A172 (cell line): ENCODE measurements at regions not wholly inside any gene's neighbourhood (a gene's known extent, or its start where the extent isn't known, plus 50 kb on each side); places are given as distances from the start of the nearest gene placed in this dataset.
A peak's percentile ranks its signal among the peaks of the same experiment; 100 is the strongest.
"Not testable (repeated sequence)": the region's sequence is repeated elsewhere in the genome, so short reads cannot be mapped to it uniquely, and the experiment has no call there.

Experiments used
- DNase-seq: peaks from one replicate; pipeline ENCODE4 v3.0.0-alpha.2; 2015; ENCODE audit warnings: low spot score

DNA sequence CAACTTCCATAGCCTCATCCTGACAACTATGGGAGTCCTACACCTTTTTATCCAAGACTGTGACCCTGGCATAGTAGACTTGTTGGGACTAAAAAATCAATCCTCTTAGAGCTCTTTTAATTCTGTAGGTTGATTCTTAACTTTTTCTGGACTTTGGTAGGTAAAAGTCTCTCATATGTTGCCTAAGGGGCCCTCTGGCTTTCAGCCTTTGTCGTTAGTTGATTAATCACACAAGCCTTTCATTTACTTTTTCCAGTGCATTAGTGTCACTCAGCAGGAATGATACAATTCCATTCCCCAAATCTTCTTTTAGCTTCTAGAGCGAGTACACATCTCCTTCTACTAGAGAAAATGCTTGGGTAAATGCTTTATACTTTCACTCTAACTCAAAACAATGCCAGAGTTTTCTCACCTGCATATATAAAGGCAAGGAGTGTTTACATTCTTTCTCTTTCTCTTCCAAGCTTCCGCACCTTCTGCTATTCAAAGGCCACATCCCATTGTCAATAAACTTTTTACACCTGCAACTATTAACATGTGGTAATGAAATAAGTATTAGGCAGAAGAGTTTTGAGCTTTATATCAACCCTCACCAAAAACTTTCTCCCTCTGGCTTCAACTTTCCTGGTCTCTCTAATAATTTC is 516.6 kb downstream of the FAM181B start:
- DNase-seq = no peak

DNA sequence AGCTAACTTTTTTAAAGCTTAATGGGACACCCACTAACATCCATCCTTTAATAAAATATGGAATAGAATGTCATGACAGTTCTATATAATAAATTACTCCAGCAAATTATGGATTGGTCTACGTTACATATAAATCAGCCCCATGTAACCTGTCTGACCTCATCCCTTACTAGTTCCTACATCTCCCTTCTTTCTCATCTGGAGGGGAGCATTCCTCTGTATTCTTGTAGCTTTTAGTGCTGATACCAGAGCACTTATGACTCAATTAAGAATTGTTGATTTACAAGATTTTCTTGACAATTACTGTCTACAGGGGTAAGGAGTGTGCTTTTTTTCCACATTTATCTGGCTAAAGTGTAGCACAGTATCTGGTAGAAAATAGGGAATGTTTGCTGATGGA is 523.7 kb downstream of the FAM181B start:
- no peak for DNase-seq

DNA sequence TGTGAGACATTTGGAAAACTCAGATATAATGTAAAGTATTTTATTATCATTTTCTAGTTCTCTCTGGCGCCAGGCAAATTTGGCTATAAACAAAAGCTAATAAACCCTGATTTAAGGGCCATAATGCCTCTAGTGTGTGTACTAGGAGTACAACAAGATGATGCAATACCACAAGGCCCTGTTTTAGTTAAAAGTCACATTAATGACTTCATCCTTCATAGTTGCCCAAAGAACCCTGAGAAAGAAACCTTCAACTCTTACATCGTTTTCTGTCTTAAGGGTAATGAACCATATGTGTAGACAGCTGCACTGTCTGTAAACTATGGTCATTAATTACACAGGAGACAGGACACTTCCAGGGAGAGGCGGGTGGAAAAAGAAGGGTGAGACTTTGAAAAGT is 538.4 kb downstream of the FAM181B start:
- DNase-seq = no peak

DNA sequence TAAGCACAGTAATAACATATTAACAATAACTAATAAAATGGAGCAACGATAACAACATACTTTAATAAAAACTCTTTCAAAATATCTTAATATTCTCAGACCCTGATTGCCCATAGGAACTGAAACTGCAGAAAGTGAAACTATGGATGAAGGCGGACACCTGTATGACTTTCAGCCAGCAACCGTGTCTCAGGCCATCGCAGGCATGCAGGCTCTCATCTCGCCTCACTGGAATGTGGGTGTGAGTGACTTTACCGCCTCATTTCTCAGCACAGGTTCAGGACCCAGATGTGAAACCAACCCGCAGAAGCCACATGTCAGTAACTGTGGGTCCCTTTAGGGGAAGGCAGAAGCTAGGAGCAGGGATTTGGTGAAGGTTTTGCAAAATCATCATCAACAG is 539.1 kb downstream of the FAM181B start:
- DNase-seq = peak; percentile 6

DNA sequence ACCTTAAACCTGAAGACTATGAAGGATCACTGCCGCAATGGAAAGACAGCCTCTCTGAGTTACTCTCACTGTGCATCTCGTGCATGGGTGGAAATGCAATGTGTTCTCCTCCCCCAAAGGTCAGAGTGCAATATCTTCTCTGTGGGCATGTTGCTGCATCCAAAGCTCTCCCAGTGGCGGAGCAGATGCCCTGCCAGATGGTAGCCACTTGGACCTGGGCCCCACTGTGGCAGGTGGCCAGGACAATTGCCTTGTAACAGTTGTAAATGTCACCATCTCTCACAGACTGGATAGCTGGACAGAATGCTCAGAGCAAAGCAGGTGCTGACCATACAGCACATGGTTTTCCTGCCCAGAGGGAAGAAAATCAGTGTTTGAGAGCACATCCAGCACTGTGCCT is 542.0 kb downstream of the FAM181B start:
- no peak for DNase-seq

DNA sequence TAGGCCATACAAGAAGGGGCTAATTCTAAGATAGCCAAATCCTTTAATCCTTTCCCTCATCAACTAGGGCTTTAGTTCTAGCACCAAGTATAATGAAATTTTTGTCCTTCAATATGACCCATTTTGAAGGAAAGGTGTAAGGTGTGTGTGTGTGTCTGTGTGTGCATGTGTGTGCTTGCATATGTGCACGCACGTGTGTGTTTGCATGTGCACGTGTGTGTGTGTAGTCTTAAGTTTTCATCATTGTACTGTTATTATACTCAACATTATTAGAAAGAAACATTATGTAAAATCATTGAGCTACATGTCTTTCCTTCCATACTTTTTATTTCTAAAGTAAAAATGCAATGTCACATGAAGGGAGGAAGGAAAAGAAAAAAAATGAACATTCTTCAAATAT is 547.7 kb downstream of the FAM181B start:
- DNase-seq = no peak

DNA sequence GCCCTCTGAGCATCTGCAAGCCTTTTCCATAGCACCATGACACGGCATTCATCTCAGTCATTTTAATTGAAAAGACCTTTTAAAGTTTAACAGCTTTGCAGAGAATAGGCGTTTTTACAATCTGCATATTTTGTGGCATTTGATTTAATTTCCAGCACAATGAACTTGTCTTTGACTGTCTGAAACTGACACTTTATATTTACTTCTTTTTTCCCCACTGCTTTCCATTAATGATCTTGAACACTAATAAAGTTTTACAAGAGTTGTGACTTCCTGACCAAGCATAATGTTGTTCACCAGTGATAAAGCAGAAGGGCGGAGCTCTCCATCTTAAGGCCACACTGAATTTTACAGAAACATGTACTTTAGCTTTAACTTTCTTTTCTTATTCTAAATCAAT is 548.7 kb downstream of the FAM181B start:
- no peak for DNase-seq

DNA sequence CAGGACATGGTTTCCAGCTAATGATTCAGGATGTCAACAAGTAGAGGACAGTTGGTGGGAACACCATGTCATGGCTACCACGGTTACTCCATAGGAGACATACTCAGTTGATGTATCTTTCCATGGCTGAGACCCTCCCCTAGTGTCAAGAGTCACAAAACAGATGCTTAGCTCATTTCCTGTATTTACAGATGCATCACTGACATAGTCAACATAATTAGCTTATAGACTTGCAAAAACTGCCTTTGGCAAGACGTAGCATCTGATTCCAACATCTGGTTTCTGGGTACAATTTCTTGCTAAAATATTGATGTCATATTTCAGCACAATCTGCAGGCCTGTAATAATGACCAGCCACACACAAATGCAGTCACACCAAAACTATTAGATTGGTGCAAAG is 550.3 kb downstream of the FAM181B start:
- DNase-seq = no peak

DNA sequence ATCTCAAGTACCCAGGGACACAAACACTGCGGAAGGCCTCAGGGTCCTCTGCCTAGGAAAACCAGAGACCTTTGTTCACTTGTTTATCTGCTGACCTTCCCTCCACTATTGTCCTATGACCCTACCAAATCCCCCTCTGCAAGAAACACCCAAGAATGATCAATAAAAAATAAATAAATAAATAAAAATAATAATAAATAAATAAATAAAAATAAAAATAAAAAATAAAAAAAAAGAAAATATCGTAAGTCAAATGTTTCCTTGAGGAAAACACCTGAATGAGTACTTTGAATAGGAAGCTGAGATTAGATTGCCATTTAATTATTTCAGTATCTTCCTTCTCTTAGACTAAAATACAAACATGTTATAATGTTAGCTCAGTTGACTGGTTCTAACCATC is 551.0 kb downstream of the FAM181B start:
- DNase-seq = not testable (repeated sequence)

DNA sequence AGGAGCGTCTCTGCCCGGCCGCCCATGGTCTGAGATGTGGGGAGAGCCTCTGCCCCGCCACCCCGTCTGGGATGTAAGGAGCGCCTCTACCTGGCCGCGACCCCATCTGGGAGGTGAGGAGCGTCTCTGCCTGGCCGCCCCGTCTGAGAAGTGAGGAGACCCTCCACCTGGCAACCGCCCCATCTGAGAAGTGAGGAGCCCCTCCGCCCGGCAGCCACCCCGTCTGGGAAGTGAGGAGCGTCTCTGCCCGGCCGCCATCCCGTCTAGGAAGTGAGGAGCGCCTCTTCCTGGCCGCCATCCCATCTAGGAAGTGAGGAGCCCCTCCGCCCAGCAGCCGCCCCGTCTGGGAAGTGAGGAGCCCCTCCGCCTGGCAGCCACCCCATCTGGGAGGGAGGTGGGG is 551.9 kb downstream of the FAM181B start:
- not testable (repeated sequence) for DNase-seq

DNA sequence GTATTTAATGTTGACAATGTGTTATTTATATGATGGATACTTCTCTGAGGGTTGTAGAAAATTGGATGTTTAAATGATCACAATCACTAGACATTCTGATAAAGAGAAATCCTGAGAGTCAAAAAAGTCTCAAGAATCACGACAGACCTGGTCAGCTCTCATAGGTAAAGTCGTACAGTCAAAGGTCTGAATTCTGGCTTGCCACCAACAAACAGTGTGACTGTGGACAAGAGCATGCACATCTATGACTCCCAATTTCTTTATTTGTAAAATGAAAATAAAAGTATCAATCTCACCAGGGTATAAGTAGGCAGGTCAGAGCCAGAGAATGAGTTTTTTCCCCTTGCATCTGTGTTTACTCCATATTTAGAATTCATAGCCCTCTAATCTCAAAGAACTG is 556.7 kb downstream of the FAM181B start:
- no peak for DNase-seq

DNA sequence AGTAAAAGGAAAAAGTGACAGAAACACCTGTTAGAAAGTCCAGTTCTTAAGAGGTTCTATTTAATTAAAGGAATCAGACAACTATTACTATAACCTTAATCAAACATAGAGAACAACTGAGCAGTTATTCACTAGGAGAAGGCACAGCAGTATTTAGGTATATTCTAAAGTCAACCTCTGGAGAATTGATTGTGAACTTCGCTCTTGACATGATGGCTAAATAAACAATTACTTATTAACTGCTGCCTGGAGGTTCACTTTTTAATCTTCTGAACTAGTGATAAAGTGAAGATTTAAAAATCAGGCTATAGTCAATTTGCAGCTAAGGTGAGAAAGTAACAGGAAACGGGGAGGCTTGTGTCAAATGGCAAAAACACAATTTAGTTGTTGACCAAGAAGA is 557.3 kb downstream of the FAM181B start:
- no peak for DNase-seq

DNA sequence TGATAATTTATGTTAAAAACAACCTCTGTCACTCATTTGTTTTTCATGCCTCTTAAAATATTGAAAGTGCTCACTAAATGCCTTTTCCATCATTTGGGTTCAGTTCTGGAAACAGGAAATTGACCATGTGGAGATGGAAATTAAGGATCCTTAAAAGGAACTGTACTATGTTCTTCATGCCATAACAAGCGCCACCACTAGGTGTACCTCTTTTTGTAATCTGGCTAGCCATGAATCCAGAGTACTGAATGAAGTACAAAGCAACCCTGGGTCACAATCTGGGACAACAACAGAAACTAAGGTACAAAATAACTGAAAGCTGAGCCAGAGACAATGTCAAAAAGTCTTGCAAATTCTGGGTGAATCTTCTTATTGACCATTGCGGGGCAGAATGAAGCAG is 559.1 kb downstream of the FAM181B start:
- no peak for DNase-seq

DNA sequence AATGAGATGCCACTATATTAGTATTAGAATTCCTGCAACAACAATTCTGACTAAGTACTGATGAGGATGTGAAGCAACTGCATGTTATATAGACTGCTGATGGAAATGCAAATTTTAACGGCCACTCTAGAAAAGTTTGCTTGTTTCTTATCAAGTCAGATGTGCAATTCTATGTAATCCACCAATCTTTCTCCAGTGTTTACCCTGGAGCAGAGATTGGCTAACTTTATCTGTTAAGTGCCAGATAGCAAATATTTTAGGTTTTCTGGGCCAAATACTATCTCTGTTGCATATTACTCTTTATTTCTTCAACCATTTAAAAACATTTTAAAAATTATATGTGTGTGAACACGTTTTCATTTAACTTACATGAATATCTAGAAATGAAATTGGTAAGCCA is 586.9 kb downstream of the FAM181B start:
- no peak for DNase-seq

DNA sequence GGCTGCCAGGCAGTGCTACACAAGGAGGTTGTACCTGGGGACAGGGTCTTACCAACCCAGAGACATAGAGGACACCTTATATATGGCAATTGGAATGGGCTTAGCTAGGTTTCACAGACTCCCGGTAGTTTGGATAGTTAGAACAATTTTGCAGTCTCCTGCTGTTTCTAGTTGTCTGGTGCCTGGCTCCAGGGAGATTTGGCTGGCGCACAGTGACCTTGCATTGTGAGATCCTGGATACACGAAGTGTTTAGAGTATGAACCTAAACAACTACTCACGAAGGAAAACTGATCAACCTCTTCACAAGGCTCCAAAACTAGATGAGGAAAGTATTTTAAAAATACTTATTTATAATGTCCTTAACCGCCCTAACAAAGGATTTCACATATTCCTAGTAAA is 614.7 kb downstream of the FAM181B start:
- no peak for DNase-seq

DNA sequence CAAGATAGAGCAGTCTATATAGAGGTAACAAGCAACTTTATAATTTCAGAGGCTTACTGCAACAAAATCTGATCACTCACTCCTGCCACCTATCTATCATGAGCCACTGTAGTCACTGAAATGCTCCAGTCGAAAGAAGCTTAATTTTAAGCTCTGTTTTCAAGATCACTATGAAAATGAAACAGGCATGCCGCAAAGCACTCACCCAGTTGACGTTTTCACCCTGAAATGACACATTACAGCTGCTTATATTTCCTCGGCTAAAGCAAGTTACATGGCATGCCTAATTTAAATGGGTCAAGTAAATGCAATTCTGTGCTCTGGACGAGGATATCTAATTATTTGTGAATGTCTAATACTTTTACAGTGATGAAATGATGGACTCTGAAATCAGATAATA is 616.3 kb downstream of the FAM181B start:
- DNase-seq = no peak

DNA sequence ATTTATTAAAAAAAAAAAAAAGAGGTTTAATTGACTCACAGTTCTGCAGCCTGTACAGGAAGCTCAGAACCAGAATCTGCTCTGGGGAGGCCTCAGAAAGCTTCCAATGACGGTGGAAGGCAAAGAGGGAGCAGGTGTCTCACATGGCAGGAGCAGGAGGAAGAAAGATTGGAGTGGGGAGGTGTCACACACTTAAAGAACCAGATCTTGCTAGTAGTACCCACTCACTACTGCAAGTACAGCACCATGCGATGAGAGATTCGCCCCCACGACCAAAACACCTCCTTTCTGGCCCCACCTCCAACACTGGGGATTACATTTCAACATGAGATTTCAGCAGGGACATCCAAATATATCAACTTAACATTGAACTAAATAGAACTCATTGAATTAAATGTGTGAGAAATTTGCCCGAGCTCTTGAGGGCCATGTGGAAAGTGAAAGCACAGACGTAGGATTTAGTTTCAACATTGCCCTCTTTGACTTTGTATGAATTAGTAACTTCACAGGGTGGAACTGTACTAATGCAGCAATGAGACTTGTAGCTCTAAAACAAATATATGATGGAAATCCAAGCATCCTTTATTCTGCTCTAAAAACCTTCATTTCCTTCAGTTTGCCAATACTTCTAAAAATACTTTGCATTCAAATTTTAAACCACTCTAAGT is 628.2 kb downstream of the FAM181B start:
- DNase-seq = no peak

DNA sequence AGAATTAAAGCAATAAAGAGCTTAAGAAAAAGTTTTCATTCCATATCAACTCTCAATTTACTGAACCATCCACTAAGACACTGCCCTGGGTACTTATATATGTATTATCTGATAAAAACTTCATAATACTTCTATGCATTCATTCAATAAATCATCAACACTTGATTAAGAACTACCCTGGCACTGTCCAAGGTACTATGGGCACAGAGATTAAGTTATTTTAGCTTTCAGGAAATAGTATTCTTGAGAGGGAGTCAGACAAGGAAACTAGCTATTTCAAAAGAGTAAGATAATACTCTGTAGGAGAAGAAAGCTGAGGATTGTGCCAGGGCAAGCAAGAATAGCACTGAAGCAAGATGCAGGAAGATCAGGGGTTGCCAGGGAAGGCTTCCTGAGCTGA is 640.8 kb downstream of the FAM181B start:
- no peak for DNase-seq

DNA sequence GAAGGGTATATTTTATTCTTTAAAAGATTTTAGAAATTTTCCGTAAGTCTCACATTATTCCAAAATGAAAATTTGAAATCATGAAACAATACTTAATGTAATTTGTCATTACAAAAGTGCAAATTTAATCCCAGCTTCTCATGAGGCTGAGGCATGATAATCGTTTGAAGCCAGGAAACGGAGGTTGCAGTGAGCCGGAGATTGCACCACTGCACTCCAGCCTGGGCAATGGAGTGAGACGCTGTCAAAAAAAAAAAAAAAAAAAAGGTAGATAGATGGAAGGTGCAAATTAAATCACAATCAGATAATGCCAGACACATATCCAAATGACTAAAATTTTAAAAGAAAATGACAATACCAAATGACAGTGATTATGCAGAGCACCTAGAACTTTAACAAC is 644.2 kb downstream of the FAM181B start:
- no peak for DNase-seq

DNA sequence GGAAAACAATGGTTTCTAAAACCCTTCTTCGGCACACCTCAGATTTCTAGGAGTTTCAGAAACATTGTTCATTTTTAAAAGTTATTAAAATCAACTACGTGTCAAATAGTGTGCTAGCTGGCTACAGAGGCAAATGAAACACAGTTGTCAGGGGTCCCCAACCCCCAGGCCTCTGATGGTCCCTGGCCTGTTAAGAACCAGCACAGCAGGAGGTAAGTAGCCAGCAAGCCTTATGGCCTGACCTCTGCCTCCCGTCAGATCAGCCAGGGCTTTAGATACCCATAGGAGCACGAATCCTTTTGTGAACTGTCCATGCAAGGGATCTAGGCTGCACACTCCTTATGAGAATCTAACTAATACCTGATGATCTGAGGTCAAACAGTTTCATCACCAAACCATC is 648.2 kb downstream of the FAM181B start:
- no peak for DNase-seq

DNA sequence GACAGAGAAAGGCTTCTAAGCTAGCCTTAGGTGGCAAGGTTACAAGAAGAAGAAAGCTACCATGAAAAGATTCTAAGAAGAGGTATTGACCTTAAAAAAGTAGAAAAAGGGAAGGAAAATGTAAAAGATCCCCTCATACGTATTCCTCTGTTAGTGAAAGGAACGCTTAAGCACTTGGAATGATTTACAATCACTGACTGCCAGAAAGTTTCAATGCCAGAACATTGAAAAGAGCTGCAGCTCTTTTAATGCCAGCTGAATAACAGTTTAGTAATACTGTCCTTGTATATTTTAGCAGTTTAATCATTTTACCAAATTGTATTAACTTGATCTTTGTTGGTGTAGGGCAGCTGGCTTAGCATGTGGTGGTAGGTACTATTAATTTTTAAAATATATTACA is 650.7 kb downstream of the FAM181B start:
- no peak for DNase-seq

DNA sequence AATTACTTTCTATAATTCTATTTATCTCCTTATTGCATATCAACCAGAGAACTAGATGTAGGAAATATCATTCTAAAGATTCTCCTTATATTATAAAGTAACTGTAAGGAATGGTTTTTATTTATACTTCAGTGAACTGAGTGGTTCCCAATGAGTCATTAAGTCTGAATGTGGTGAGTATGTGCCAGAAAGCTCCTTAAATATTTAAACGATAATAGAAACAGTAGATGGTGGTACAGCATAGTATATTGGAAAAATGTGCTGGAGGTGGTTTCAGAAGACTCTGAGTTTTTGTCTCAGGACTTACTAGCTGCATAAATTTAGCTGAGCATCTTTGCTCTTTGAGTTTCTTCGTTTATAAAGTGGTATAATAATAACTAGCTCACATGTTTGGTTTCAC is 653.5 kb downstream of the FAM181B start:
- peak; percentile 48 for DNase-seq

DNA sequence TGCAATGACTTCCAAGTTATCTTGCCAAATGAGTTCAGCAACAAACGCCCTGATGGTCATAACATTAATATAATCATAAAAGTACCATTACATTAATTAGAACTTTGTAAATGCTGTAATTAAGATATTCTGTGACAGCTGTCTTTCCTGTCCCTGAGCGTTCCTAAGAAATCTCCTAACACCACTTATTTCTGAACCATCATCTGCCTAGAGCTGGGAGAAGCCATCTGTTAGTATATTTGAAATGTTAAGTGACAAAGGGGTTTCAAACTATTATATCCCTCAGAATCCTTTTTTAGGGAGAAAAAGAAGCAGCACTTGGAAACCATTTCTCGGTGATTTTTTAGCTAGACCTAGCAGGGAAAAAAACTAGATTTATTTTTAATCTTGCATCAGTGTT is 657.5 kb downstream of the FAM181B start:
- no peak for DNase-seq

DNA sequence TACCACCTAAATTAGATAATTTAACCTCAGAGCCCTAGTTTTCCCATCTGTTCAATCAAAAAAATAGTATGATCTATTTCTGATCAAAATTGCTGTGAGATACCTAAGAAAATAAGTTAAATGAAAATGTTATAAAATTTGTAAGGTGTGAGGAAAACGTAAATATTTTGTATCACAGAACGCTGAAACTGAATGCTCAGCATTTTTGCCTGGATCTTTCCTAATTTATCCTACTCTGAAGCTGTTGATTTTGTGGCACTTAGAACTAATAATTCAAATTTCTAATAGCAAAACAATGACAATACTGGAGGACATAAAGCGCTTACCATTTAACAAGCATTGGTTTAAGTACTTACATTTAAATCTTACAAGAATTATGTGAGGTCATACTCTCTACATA is 674.2 kb downstream of the FAM181B start:
- DNase-seq = no peak
